ENCODE measurements at regions not wholly inside any gene's neighbourhood (a gene's known extent, or its start where the extent isn't known, plus 50 kb on each side); places are given as distances from the start of the nearest gene placed in this dataset.

DNA sequence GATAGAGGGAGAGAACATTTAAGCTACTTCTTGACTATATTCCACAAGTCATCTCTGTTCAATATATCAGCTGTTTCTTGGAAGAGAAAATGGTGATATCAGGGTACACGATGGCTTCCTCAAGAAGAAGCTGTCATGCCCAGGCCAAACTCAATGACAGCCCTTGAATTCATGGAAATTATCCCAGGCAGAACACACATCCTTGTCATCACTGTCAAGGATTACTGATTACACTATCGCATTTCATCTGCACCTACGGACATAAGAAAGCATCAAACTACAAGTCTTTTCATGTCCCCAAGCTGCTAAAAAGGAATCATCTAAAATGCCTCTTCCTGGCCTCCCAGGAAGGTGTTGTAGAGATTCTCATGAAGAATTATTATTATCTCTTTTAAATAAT is 165.2 kb upstream of the SLC7A11 start:
- DNase-seq (no peak), ATAC-seq (replicated peaks in 1 of 4) (no peak)
- no peaks in the 10 kb centered on the region for H3K36me3 Mint-ChIP-seq
- Histone ChIP-seq H3K27me3 (replicated peaks in 1 of 2; ENCODE audit: control insufficient read depth in 2 of 2, extremely low read depth in 1 of 2, insufficient read depth in 2 of 2, low read length in 1 of 2) (no peaks in the 10 kb centered on the region), H3K4me3 (ENCODE audit: control insufficient read depth in 1 of 2, extremely low read depth in 1 of 2, low read length in 1 of 2) (no peak overlapping the region), H3K27ac (ENCODE audit: low read length) (no peak overlapping the region), H3K4me1 (ENCODE audit: control insufficient read depth in 1 of 2, extremely low read depth in 1 of 2, insufficient read depth in 2 of 2, low read length in 2 of 2) (no peaks in the 10 kb centered on the region), H3K9me3 (no peaks in the 10 kb centered on the region), H3K36me3 (ENCODE audit: control insufficient read depth in 2 of 2, extremely low read depth in 1 of 2, insufficient read depth in 1 of 2, low read length in 1 of 2) (no peaks in the 10 kb centered on the region)
- H3K4me1 Mint-ChIP-seq = no peaks in the 10 kb centered on the region
- no peak overlapping the region for H3K27ac Mint-ChIP-seq
- ChIA-PET CTCF (no interaction called here), POLR2A (interaction anchor here in 1 of 2 donors (0.7 kb wide), 1 partner anchor 207 kb away, joined by 3 read pairs; no protein-coding TSS in a partner anchor)
- peaks cover 0 to under 1% (median 0%) of the 10 kb centered on the region in 3 donors for H3K9me3 Mint-ChIP-seq
- H3K27me3 Mint-ChIP-seq = no peaks in the 10 kb centered on the region
- WGBS (ENCODE audit: insufficient coverage) = no CpG with 5 or more reads among the region's 3 CpGs
- no peak overlapping the region for H3K4me3 Mint-ChIP-seq

DNA sequence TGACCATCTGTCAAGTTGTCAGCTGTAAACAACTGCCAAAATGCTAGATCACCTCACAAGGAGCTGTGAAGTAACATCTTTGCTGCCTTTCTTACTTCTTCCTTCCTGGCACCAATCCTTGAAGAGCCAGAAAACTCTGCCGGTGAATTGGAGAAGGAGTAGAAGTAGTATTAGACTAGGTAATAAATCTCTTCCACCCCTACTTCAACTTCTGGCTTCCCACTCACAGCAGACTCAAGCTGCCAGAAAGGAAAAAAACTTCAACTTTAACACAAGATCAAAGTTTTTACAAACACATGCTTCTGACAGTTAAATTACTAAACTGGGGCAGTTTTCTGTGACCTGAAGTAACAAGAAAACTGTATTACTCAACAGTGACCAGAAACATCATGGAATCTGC is 164.7 kb upstream of the SLC7A11 start:
- no peaks in the 10 kb centered on the region for H3K9me3 ChIP-seq
- no peaks in the 10 kb centered on the region for H3K36me3 Mint-ChIP-seq
- POLR2A ChIA-PET = interaction anchor here in 1 of 2 donors (0.7 kb wide), 1 partner anchor 207 kb away, joined by 3 read pairs; no protein-coding TSS in a partner anchor
- H3K4me3 Mint-ChIP-seq = no peak overlapping the region
- no peak overlapping the region for H3K27ac ChIP-seq (ENCODE audit: low read length)
- no peaks in the 10 kb centered on the region for H3K27me3 Mint-ChIP-seq
- H3K27me3 ChIP-seq (replicated peaks in 1 of 2; ENCODE audit: control insufficient read depth in 2 of 2, extremely low read depth in 1 of 2, insufficient read depth in 2 of 2, low read length in 1 of 2) = no peaks in the 10 kb centered on the region
- CTCF ChIA-PET = no interaction called here
- H3K36me3 ChIP-seq (ENCODE audit: control insufficient read depth in 2 of 2, extremely low read depth in 1 of 2, insufficient read depth in 1 of 2, low read length in 1 of 2) = no peaks in the 10 kb centered on the region
- DNase-seq (no peak), ATAC-seq (replicated peaks in 1 of 4) (no peak)
- no peaks in the 10 kb centered on the region for H3K4me1 ChIP-seq (ENCODE audit: control insufficient read depth in 1 of 2, extremely low read depth in 1 of 2, insufficient read depth in 2 of 2, low read length in 2 of 2)
- H3K27ac Mint-ChIP-seq = no peak overlapping the region
- H3K4me1 Mint-ChIP-seq = no peaks in the 10 kb centered on the region
- no peak overlapping the region for H3K4me3 ChIP-seq (ENCODE audit: control insufficient read depth in 1 of 2, extremely low read depth in 1 of 2, low read length in 1 of 2)
- no peaks in the 10 kb centered on the region for H3K9me3 Mint-ChIP-seq
- WGBS (ENCODE audit: insufficient coverage) = no CpG with 5 or more reads among the region's 1 CpG

DNA sequence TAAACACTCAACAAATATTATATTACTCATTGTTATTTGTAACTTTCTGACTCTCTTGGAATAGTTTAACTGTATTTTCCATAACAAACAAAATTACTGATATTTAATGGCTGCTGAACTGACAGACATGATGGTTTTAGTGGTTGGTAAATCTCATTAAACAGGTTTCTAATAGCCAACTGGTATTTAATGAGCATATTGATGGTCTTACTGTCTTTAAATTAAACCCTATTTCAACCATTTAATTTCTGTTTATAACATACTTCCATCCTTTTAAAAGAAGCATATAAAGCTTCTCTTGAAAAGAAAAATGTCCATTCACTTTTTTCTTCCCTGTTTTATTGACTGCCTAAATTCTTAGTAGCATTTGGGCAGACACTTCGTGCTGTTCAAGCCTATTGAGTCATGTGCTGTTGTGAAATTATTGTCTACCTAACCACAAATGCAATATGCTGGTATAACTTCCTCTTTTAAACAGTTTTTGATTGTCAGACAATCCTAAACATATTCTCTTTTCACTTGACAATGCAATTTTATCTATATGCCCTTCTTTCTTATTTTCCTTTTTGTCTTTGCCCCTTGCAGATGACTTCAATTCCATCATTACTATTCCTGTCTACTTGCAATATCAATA is 163.9 kb upstream of the SLC7A11 start:
- Mint-ChIP-seq H3K27ac (no peak overlapping the region), H3K36me3 (no peaks in the 10 kb centered on the region), H3K4me3 (no peak overlapping the region), H3K9me3 (no peaks in the 10 kb centered on the region), H3K4me1 (no peaks in the 10 kb centered on the region), H3K27me3 (no peaks in the 10 kb centered on the region)
- DNase-seq (no peak), ATAC-seq (replicated peaks in 1 of 4) (no peak)
- POLR2A ChIA-PET = interaction anchor here in 1 of 2 donors (0.6 kb wide), 1 partner anchor 102 kb away, joined by 6 read pairs; no protein-coding TSS in a partner anchor
- H3K9me3 ChIP-seq = no peaks in the 10 kb centered on the region
- H3K36me3 ChIP-seq (ENCODE audit: control insufficient read depth in 2 of 2, extremely low read depth in 1 of 2, insufficient read depth in 1 of 2, low read length in 1 of 2) = no peaks in the 10 kb centered on the region
- WGBS (ENCODE audit: insufficient coverage) = no CpG with 5 or more reads among the region's 1 CpG
- no peak overlapping the region for H3K4me3 ChIP-seq (ENCODE audit: control insufficient read depth in 1 of 2, extremely low read depth in 1 of 2, low read length in 1 of 2)
- CTCF ChIA-PET = no interaction called here
- H3K27me3 ChIP-seq (replicated peaks in 1 of 2; ENCODE audit: control insufficient read depth in 2 of 2, extremely low read depth in 1 of 2, insufficient read depth in 2 of 2, low read length in 1 of 2) = no peaks in the 10 kb centered on the region
- H3K27ac ChIP-seq (ENCODE audit: low read length) = no peak overlapping the region
- no peaks in the 10 kb centered on the region for H3K4me1 ChIP-seq (ENCODE audit: control insufficient read depth in 1 of 2, extremely low read depth in 1 of 2, insufficient read depth in 2 of 2, low read length in 2 of 2)

DNA sequence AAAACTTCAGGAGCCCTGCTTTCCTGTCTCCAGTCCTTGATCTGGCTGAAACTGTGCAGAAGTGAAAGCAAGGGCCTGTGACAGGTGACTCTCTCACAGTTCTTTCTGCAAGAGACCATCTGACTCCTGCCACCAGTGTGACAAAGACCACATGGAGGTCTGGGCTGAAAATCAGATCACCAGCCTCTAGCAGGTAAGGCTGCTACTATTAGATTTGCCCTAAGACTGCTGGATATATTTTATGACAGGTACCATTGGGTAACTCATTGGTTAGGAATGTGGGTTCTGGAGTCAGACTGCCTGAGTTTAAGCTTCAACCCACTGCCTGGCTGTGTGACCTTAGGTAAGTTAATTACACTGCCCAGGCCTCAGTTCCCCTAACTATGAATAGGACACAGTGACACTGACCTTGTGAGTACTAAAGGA is 163.3 kb upstream of the SLC7A11 start:
- Mint-ChIP-seq H3K27ac (no peak overlapping the region), H3K4me1 (no peaks in the 10 kb centered on the region), H3K9me3 (no peaks in the 10 kb centered on the region), H3K36me3 (no peaks in the 10 kb centered on the region), H3K4me3 (no peak overlapping the region), H3K27me3 (no peaks in the 10 kb centered on the region)
- Histone ChIP-seq H3K36me3 (ENCODE audit: control insufficient read depth in 2 of 2, extremely low read depth in 1 of 2, insufficient read depth in 1 of 2, low read length in 1 of 2) (no peaks in the 10 kb centered on the region), H3K27me3 (replicated peaks in 1 of 2; ENCODE audit: control insufficient read depth in 2 of 2, extremely low read depth in 1 of 2, insufficient read depth in 2 of 2, low read length in 1 of 2) (no peaks in the 10 kb centered on the region), H3K27ac (ENCODE audit: low read length) (no peak overlapping the region), H3K4me1 (ENCODE audit: control insufficient read depth in 1 of 2, extremely low read depth in 1 of 2, insufficient read depth in 2 of 2, low read length in 2 of 2) (no peaks in the 10 kb centered on the region), H3K9me3 (no peaks in the 10 kb centered on the region), H3K4me3 (ENCODE audit: control insufficient read depth in 1 of 2, extremely low read depth in 1 of 2, low read length in 1 of 2) (no peak overlapping the region)
- CTCF ChIA-PET = interaction anchor here in 1 of 2 donors (0.5 kb wide), 1 partner anchor 47 kb away, joined by 4 read pairs; no protein-coding TSS in a partner anchor
- POLR2A ChIA-PET = interaction anchor here in 1 of 2 donors (0.6 kb wide), 1 partner anchor 101 kb away, joined by 6 read pairs; no protein-coding TSS in a partner anchor
- ATAC-seq (replicated peaks in 1 of 4) (no peak), DNase-seq (no peak)

DNA sequence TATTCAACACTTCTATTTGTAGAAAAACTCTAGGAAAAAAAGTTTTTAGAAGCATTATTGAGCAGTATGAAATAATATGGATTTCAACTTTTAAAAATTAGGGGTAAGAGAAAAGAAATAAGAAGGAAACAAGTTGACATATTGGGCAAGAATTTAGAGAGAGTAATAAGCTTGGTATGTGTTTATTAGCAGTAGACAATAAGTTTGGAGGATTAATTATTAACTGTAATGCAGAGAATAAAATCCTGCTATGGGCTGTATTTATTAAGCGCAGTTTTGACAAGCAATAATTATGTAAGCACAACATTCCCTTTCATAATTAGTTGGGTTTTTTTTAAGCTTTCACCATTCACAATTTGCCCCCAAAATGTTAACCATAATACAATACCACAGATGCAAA is 162.7 kb upstream of the SLC7A11 start:
- H3K36me3 ChIP-seq (ENCODE audit: control insufficient read depth in 2 of 2, extremely low read depth in 1 of 2, insufficient read depth in 1 of 2, low read length in 1 of 2) = no peaks in the 10 kb centered on the region
- H3K4me1 ChIP-seq (ENCODE audit: control insufficient read depth in 1 of 2, extremely low read depth in 1 of 2, insufficient read depth in 2 of 2, low read length in 2 of 2) = no peaks in the 10 kb centered on the region
- H3K4me1 Mint-ChIP-seq = no peaks in the 10 kb centered on the region
- H3K4me3 Mint-ChIP-seq = no peak overlapping the region
- H3K27ac ChIP-seq (ENCODE audit: low read length) = no peak overlapping the region
- ChIA-PET POLR2A (no interaction called here), CTCF (interaction anchor here in 1 of 2 donors (0.5 kb wide), 1 partner anchor 47 kb away, joined by 4 read pairs; no protein-coding TSS in a partner anchor)
- H3K4me3 ChIP-seq (ENCODE audit: control insufficient read depth in 1 of 2, extremely low read depth in 1 of 2, low read length in 1 of 2) = no peak overlapping the region
- no peaks in the 10 kb centered on the region for H3K27me3 ChIP-seq (replicated peaks in 1 of 2; ENCODE audit: control insufficient read depth in 2 of 2, extremely low read depth in 1 of 2, insufficient read depth in 2 of 2, low read length in 1 of 2)
- DNase-seq (no peak), ATAC-seq (replicated peaks in 1 of 4) (no peak)
- WGBS (ENCODE audit: insufficient coverage) = no CpG with 5 or more reads among the region's 1 CpG
- H3K27ac Mint-ChIP-seq = no peak overlapping the region
- H3K9me3 ChIP-seq = no peaks in the 10 kb centered on the region
- no peaks in the 10 kb centered on the region for H3K27me3 Mint-ChIP-seq
- H3K9me3 Mint-ChIP-seq = no peaks in the 10 kb centered on the region
- no peaks in the 10 kb centered on the region for H3K36me3 Mint-ChIP-seq

DNA sequence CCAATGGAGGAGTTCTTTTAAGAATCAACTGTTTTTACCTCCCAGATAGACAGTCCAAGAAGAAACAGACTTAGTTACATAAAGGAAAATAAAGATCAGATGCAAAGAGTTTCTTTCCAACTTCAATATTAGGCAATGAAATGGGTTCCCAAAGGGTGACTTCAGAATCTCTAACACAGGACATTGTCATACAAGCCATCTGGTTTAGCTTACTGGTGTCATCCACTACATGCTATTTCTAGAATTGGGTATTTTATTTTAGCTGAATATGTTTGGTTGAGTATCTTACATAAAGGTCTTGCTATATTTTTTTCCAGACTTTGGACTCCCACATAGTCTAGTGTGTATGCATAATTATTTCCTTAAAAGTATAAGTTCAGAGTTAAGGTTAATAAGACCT is 162.1 kb upstream of the SLC7A11 start:
- Mint-ChIP-seq H3K4me1 (no peaks in the 10 kb centered on the region), H3K4me3 (no peak overlapping the region), H3K27me3 (no peaks in the 10 kb centered on the region), H3K36me3 (no peaks in the 10 kb centered on the region), H3K9me3 (no peaks in the 10 kb centered on the region), H3K27ac (no peak overlapping the region)
- ChIA-PET POLR2A (no interaction called here), CTCF (no interaction called here)
- no peak overlapping the region for H3K4me3 ChIP-seq (ENCODE audit: control insufficient read depth in 1 of 2, extremely low read depth in 1 of 2, low read length in 1 of 2)
- no peaks in the 10 kb centered on the region for H3K36me3 ChIP-seq (ENCODE audit: control insufficient read depth in 2 of 2, extremely low read depth in 1 of 2, insufficient read depth in 1 of 2, low read length in 1 of 2)
- no peaks in the 10 kb centered on the region for H3K4me1 ChIP-seq (ENCODE audit: control insufficient read depth in 1 of 2, extremely low read depth in 1 of 2, insufficient read depth in 2 of 2, low read length in 2 of 2)
- DNase-seq = no peak
- no peaks in the 10 kb centered on the region for H3K27me3 ChIP-seq (replicated peaks in 1 of 2; ENCODE audit: control insufficient read depth in 2 of 2, extremely low read depth in 1 of 2, insufficient read depth in 2 of 2, low read length in 1 of 2)
- no peak for ATAC-seq (replicated peaks in 1 of 4)
- H3K27ac ChIP-seq (ENCODE audit: low read length) = no peak overlapping the region
- no peaks in the 10 kb centered on the region for H3K9me3 ChIP-seq

DNA sequence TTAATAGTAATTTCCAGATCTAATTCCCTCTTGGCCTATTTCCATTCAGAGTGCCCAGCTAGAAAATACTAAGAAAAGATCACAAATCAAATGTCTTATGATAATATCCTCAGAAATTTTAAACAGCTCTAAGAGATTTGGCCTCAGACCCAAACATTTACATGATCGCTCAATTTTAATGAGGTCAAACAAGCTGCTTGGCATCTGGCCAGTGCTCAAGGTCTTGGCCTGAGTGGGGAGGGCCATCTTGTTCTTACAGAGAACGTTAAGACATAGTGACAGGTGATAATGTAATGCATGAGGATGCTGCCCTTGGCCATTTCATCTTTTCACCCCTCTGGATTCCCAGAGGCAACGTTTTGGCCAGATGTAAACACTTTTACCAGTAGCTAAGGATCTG is 159.2 kb upstream of the SLC7A11 start:
- Histone ChIP-seq H3K27me3 (replicated peaks in 1 of 2; ENCODE audit: control insufficient read depth in 2 of 2, extremely low read depth in 1 of 2, insufficient read depth in 2 of 2, low read length in 1 of 2) (no peaks in the 10 kb centered on the region), H3K27ac (ENCODE audit: low read length) (no peak overlapping the region), H3K4me1 (ENCODE audit: control insufficient read depth in 1 of 2, extremely low read depth in 1 of 2, insufficient read depth in 2 of 2, low read length in 2 of 2) (no peaks in the 10 kb centered on the region), H3K4me3 (ENCODE audit: control insufficient read depth in 1 of 2, extremely low read depth in 1 of 2, low read length in 1 of 2) (no peak overlapping the region), H3K9me3 (no peaks in the 10 kb centered on the region), H3K36me3 (ENCODE audit: control insufficient read depth in 2 of 2, extremely low read depth in 1 of 2, insufficient read depth in 1 of 2, low read length in 1 of 2) (no peaks in the 10 kb centered on the region)
- ATAC-seq (replicated peaks in 1 of 4) = no peak
- 40% methylated on average over 1 of the region's 3 CpGs for WGBS (ENCODE audit: insufficient coverage)
- DNase-seq = no peak
- Mint-ChIP-seq H3K27ac (no peak overlapping the region), H3K9me3 (no peaks in the 10 kb centered on the region), H3K4me3 (no peak overlapping the region), H3K27me3 (no peaks in the 10 kb centered on the region), H3K36me3 (no peaks in the 10 kb centered on the region), H3K4me1 (no peaks in the 10 kb centered on the region)
- POLR2A ChIA-PET = interaction anchor here in 1 of 2 donors (0.6 kb wide), 1 partner anchor 739 kb away, joined by 4 read pairs; no protein-coding TSS in a partner anchor
- CTCF ChIA-PET = no interaction called here

All from T-cell (primary cell).